ENCODE measurements at regions not wholly inside any gene's neighbourhood (a gene's known extent, or its start where the extent isn't known, plus 50 kb on each side); places are given as distances from the start of the nearest gene placed in this dataset.

- no peak overlapping the region for H3K9ac ChIP-seq (ENCODE audit: low read depth, low read length)
- no peak overlapping the region for H3K27ac ChIP-seq (ENCODE audit: low read depth, low read length)
- H3K4me3 ChIP-seq (ENCODE audit: low read depth, low read length) = no peak overlapping the region
These were observed 192.6 kb downstream of the CASP12 start for GRCh38 chr11:104705490-104706190.

GRCh38 chr11:104704888-104705287 is 193.4 kb downstream of the CASP12 start:
- Histone ChIP-seq H3K9me3 (ENCODE audit: control insufficient read depth, insufficient read depth, low read length) (no peaks in the 10 kb centered on the region), H3K36me3 (ENCODE audit: control insufficient read depth, insufficient read depth, low read length) (no peaks in the 10 kb centered on the region), H3K4me1 (ENCODE audit: control insufficient read depth, insufficient read depth, low read length) (peaks cover 26% of the 10 kb centered on the region; the same call in 1 of the 2 replicates), H3K27ac (ENCODE audit: low read depth, low read length) (no peak overlapping the region), H3K9ac (ENCODE audit: low read depth, low read length) (no peak overlapping the region), H3K4me3 (ENCODE audit: low read depth, low read length) (no peak overlapping the region), H3K27me3 (ENCODE audit: control insufficient read depth, insufficient read depth, low read length) (no peaks in the 10 kb centered on the region)

More at GRCh38 chr11:104705490-104706190, 192.6 kb downstream of the CASP12 start:
- Histone ChIP-seq H3K9me3 (ENCODE audit: control insufficient read depth, insufficient read depth, low read length) (no peaks in the 10 kb centered on the region), H3K4me1 (ENCODE audit: control insufficient read depth, insufficient read depth, low read length) (peaks cover 26% of the 10 kb centered on the region; the same call in 1 of the 2 replicates), H3K27me3 (ENCODE audit: control insufficient read depth, insufficient read depth, low read length) (no peaks in the 10 kb centered on the region), H3K36me3 (ENCODE audit: control insufficient read depth, insufficient read depth, low read length) (no peaks in the 10 kb centered on the region)

- H3K27me3 ChIP-seq (ENCODE audit: control insufficient read depth, insufficient read depth, low read length) = no peaks in the 10 kb centered on the region
- no peak overlapping the region for H3K4me3 ChIP-seq (ENCODE audit: low read depth, low read length)
- H3K4me1 ChIP-seq (ENCODE audit: control insufficient read depth, insufficient read depth, low read length) = peaks cover 26% of the 10 kb centered on the region; the same call in 1 of the 2 replicates
- no peak overlapping the region for H3K9ac ChIP-seq (ENCODE audit: low read depth, low read length)
- no peak overlapping the region for H3K27ac ChIP-seq (ENCODE audit: low read depth, low read length)
- no peaks in the 10 kb centered on the region for H3K9me3 ChIP-seq (ENCODE audit: control insufficient read depth, insufficient read depth, low read length)
- no peaks in the 10 kb centered on the region for H3K36me3 ChIP-seq (ENCODE audit: control insufficient read depth, insufficient read depth, low read length)
These were observed 194.0 kb downstream of the CASP12 start for GRCh38 chr11:104704146-104704830.

GRCh38 chr11:104700609-104701008 is 197.7 kb downstream of the CASP12 start:
- H3K9me3 ChIP-seq (ENCODE audit: control insufficient read depth, insufficient read depth, low read length) = no peaks in the 10 kb centered on the region
- no peaks in the 10 kb centered on the region for H3K27me3 ChIP-seq (ENCODE audit: control insufficient read depth, insufficient read depth, low read length)
- no peaks in the 10 kb centered on the region for H3K36me3 ChIP-seq (ENCODE audit: control insufficient read depth, insufficient read depth, low read length)
- no peak overlapping the region for H3K9ac ChIP-seq (ENCODE audit: low read depth, low read length)
- peaks cover 13% of the 10 kb centered on the region; the same call in 1 of the 2 replicates for H3K4me1 ChIP-seq (ENCODE audit: control insufficient read depth, insufficient read depth, low read length)
- H3K27ac ChIP-seq (ENCODE audit: low read depth, low read length) = no peak overlapping the region
- H3K4me3 ChIP-seq (ENCODE audit: low read depth, low read length) = no peak overlapping the region

GRCh38 chr11:104699981-104700380 is 198.3 kb downstream of the CASP12 start:
- Histone ChIP-seq H3K27me3 (ENCODE audit: control insufficient read depth, insufficient read depth, low read length) (no peaks in the 10 kb centered on the region), H3K27ac (ENCODE audit: low read depth, low read length) (no peak overlapping the region), H3K9ac (ENCODE audit: low read depth, low read length) (no peak overlapping the region), H3K4me1 (ENCODE audit: control insufficient read depth, insufficient read depth, low read length) (peaks cover 7% of the 10 kb centered on the region; the same call in 1 of the 2 replicates), H3K36me3 (ENCODE audit: control insufficient read depth, insufficient read depth, low read length) (no peaks in the 10 kb centered on the region), H3K4me3 (ENCODE audit: low read depth, low read length) (no peak overlapping the region), H3K9me3 (ENCODE audit: control insufficient read depth, insufficient read depth, low read length) (no peaks in the 10 kb centered on the region)

- no peaks in the 10 kb centered on the region for H3K9me3 ChIP-seq (ENCODE audit: control insufficient read depth, insufficient read depth, low read length)
- H3K27ac ChIP-seq (ENCODE audit: low read depth, low read length) = no peak overlapping the region
- H3K4me1 ChIP-seq (ENCODE audit: control insufficient read depth, insufficient read depth, low read length) = peaks cover 5% of the 10 kb centered on the region
- H3K9ac ChIP-seq (ENCODE audit: low read depth, low read length) = no peak overlapping the region
- no peak overlapping the region for H3K4me3 ChIP-seq (ENCODE audit: low read depth, low read length)
- H3K27me3 ChIP-seq (ENCODE audit: control insufficient read depth, insufficient read depth, low read length) = no peaks in the 10 kb centered on the region
- H3K36me3 ChIP-seq (ENCODE audit: control insufficient read depth, insufficient read depth, low read length) = no peaks in the 10 kb centered on the region
These were observed 203.2 kb downstream of the CASP12 start for GRCh38 chr11:104695065-104695463.

GRCh38 chr11:104694259-104695064 is 203.8 kb downstream of the CASP12 start:
- no peaks in the 10 kb centered on the region for H3K9me3 ChIP-seq (ENCODE audit: control insufficient read depth, insufficient read depth, low read length)
- no peak overlapping the region for H3K4me3 ChIP-seq (ENCODE audit: low read depth, low read length)
- no peaks in the 10 kb centered on the region for H3K36me3 ChIP-seq (ENCODE audit: control insufficient read depth, insufficient read depth, low read length)
- no peaks in the 10 kb centered on the region for H3K27me3 ChIP-seq (ENCODE audit: control insufficient read depth, insufficient read depth, low read length)
- H3K9ac ChIP-seq (ENCODE audit: low read depth, low read length) = no peak overlapping the region
- H3K4me1 ChIP-seq (ENCODE audit: control insufficient read depth, insufficient read depth, low read length) = peaks cover 5% of the 10 kb centered on the region
- H3K27ac ChIP-seq (ENCODE audit: low read depth, low read length) = no peak overlapping the region

GRCh38 chr11:104692751-104693150 is 205.5 kb downstream of the CASP12 start:
- Histone ChIP-seq H3K9me3 (ENCODE audit: control insufficient read depth, insufficient read depth, low read length) (no peaks in the 10 kb centered on the region), H3K4me1 (ENCODE audit: control insufficient read depth, insufficient read depth, low read length) (peaks cover 18% of the 10 kb centered on the region), H3K27me3 (ENCODE audit: control insufficient read depth, insufficient read depth, low read length) (no peaks in the 10 kb centered on the region), H3K9ac (ENCODE audit: low read depth, low read length) (no peak overlapping the region), H3K36me3 (ENCODE audit: control insufficient read depth, insufficient read depth, low read length) (no peaks in the 10 kb centered on the region), H3K4me3 (ENCODE audit: low read depth, low read length) (no peak overlapping the region), H3K27ac (ENCODE audit: low read depth, low read length) (no peak overlapping the region)

GRCh38 chr11:104691129-104691528 is 207.1 kb downstream of the CASP12 start:
- no peak overlapping the region for H3K9ac ChIP-seq (ENCODE audit: low read depth, low read length)
- no peak overlapping the region for H3K4me3 ChIP-seq (ENCODE audit: low read depth, low read length)
- no peaks in the 10 kb centered on the region for H3K36me3 ChIP-seq (ENCODE audit: control insufficient read depth, insufficient read depth, low read length)
- H3K9me3 ChIP-seq (ENCODE audit: control insufficient read depth, insufficient read depth, low read length) = no peaks in the 10 kb centered on the region
- H3K27me3 ChIP-seq (ENCODE audit: control insufficient read depth, insufficient read depth, low read length) = no peaks in the 10 kb centered on the region
- H3K27ac ChIP-seq (ENCODE audit: low read depth, low read length) = no peak overlapping the region
- peaks cover 34% of the 10 kb centered on the region for H3K4me1 ChIP-seq (ENCODE audit: control insufficient read depth, insufficient read depth, low read length)

GRCh38 chr11:104690241-104690640 is 208.0 kb downstream of the CASP12 start:
- Histone ChIP-seq H3K4me3 (ENCODE audit: low read depth, low read length) (no peak overlapping the region), H3K27ac (ENCODE audit: low read depth, low read length) (no peak overlapping the region), H3K4me1 (ENCODE audit: control insufficient read depth, insufficient read depth, low read length) (peaks cover 40% of the 10 kb centered on the region), H3K27me3 (ENCODE audit: control insufficient read depth, insufficient read depth, low read length) (no peaks in the 10 kb centered on the region), H3K36me3 (ENCODE audit: control insufficient read depth, insufficient read depth, low read length) (no peaks in the 10 kb centered on the region), H3K9ac (ENCODE audit: low read depth, low read length) (no peak overlapping the region), H3K9me3 (ENCODE audit: control insufficient read depth, insufficient read depth, low read length) (no peaks in the 10 kb centered on the region)
